ENCODE measurements at regions not wholly inside any gene's neighbourhood (a gene's known extent, or its start where the extent isn't known, plus 50 kb on each side); places are given as distances from the start of the nearest gene placed in this dataset.
"Not testable (repeated sequence)": the region's sequence is repeated elsewhere in the genome, so short reads cannot be mapped to it uniquely, and the experiment has no call there.

- no peak for DNase-seq
Measured at GRCh38 chr7:39758234-39758970, 135.0 kb downstream of the RALA start.

DNA sequence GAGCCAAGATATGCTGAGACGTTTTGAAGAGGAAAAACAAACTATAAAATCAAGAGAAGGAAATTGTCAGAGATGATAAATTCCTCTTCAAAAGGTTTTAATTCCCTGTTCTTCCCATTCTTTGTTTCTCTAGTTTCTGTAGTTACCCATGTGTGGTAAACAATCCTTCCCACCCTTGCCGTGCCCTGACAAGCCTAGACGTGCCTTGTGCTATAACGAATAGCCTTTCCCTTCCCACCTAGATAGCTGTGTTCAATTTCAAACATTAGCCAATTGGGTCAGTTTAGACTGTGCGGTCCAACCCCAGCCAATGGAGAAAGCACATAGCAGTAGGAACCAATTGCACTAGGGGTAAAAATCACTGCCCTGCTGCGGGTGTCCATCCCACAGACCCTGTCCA, 138.1 kb downstream of the RALA start:
- no peak for DNase-seq

GRCh38 chr7:39762466-39762865, 139.1 kb downstream of the RALA start:
- not testable (repeated sequence) for DNase-seq

- DNase-seq = not testable (repeated sequence)
Measured at GRCh38 chr7:39762881-39763280, 139.5 kb downstream of the RALA start.

GRCh38 chr7:39765833-39766232, 142.5 kb downstream of the RALA start:
- DNase-seq = not testable (repeated sequence)

GRCh38 chr7:39768439-39768838, 145.1 kb downstream of the RALA start:
- DNase-seq = not testable (repeated sequence)

GRCh38 chr7:39774341-39774851, 151.0 kb downstream of the RALA start:
- not testable (repeated sequence) for DNase-seq

DNA sequence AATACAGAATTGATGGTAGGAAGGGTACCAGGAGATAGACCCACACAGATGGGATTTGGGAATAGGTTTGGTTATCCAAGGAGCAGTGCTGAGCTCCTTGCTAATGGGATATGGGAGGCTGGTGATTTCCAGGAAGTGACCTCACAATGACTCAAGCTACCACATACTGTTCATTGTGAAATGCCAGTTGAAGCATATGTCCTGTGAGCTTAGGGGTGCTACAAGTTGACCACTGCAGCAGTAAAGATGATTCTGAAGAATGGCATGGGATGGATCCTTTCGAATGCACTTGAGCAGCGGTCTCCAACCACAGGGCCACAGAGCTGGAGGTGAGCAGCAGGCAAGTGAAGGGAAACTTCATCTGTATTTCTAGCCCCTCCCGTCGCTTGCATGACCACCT, 158.2 kb downstream of the RALA start:
- DNase-seq = not testable (repeated sequence)

DNA sequence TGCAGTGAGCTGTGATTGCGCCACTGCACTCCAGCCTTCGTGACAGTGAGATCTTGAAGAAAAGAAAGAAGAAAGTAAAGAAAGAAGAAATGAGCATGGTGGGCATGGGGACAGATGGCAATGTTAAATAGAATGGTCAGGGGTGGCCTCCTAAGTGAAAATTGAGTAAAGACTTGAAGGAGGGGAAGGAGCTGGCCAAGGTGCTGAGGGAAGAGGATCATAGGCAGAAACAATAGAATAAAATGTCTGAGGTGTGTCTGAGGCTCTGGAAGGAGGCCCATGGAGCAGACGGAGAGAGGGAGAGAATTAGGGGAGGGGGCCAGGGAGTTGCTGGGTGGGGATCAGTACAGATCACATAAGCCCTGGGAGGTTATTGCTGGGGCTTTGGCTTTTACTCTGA, 163.1 kb downstream of the RALA start:
- DNase-seq = not testable (repeated sequence)

DNA sequence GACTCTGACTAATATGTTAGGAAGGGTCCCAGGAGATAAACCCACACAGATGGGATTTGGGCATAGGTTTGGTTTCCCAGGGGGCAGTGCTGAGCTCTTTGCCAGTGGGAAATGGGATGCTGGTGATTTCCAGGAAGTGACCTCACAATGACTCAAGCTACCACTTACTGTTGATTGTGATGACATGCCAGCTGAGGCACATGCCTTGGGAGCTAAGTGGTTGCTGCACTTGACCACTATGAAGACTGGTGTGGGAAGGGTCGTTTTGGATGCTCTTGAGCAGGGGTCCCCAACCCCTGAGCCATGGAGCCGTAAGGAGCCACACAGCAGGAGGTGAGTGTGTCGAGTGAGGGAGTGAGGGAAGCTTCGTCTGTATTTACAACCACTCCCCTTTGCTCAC, 159.0 kb upstream of the CDK13 start:
- DNase-seq = not testable (repeated sequence)

- DNase-seq = not testable (repeated sequence)
Measured at GRCh38 chr7:39791911-39792310, 158.1 kb upstream of the CDK13 start.

GRCh38 chr7:39793026-39793425, 157.0 kb upstream of the CDK13 start:
- not testable (repeated sequence) for DNase-seq

DNA sequence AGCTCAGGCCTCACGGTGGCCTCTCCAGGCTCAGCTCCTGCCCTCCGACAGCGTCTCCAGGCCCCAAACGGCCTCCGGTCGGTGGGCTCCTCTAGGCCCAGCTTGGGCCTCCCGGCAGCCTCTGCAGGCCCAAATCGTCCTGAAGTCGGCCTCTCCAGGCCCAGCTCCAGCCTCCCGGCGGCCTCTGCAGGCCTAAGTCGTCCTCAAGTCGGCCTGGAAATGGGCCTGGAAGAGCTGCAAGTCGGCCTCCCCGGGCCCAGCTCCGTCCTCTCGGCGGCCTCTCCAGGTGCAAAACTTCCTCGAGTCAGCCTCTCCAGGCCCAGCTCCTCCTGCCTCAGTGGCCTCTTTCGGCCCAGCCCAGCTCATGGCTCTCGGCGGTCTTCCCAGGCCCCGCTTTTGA, 156.2 kb upstream of the CDK13 start:
- not testable (repeated sequence) for DNase-seq

GRCh38 chr7:39796947-39797346, 153.1 kb upstream of the CDK13 start:
- DNase-seq = not testable (repeated sequence)

GRCh38 chr7:39798077-39798476, 152.0 kb upstream of the CDK13 start:
- DNase-seq = not testable (repeated sequence)

GRCh38 chr7:39808796-39809481, 141.1 kb upstream of the CDK13 start:
- DNase-seq = no peak

- no peak for DNase-seq
Measured at GRCh38 chr7:39810204-39810642, 139.8 kb upstream of the CDK13 start.

DNA sequence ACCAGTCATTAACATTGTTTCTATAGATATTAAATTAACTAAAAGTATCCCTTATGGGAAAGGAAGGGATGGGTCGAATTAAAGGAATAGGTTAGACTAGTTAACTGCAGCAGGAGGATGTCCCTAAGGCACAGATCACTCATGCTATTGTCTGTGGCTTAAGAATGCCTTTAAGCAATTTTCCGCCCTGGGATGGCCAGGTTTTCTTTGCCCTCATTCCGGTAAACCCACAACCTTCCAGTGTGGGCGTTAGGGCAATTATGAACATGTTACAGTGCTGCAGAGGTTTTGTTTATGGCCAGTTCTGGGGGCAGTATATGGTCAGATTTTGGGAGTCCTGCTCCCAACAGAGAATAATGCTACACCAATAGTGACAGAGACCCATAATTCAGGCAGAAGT, 139.3 kb upstream of the CDK13 start:
- DNase-seq = no peak

GRCh38 chr7:39811161-39811614, 138.9 kb upstream of the CDK13 start:
- DNase-seq = peak; percentile 59 to 87

GRCh38 chr7:39816462-39817060, 133.5 kb upstream of the CDK13 start:
- no peak for DNase-seq

- no peak for DNase-seq
Measured at GRCh38 chr7:39819514-39819913, 130.5 kb upstream of the CDK13 start.

GRCh38 chr7:39824456-39825200, 125.4 kb upstream of the CDK13 start:
- no peak for DNase-seq

All from SHP77 (cell line).